ENCODE measurements at regions not wholly inside any gene's neighbourhood (a gene's known extent, or its start where the extent isn't known, plus 50 kb on each side); places are given as distances from the start of the nearest gene placed in this dataset.
A peak's percentile ranks its signal among the peaks of the same experiment; 100 is the strongest.

- peak; percentile 33 for DNase-seq
These were observed 73.4 kb upstream of the CADM2 start for GRCh38 chr3:84885199-84885882.

- DNase-seq = no peak
These were observed 66.9 kb upstream of the CADM2 start for GRCh38 chr3:84891851-84892250.

GRCh38 chr3:84893211-84893610 is 65.6 kb upstream of the CADM2 start:
- no peak for DNase-seq

- DNase-seq = no peak
These were observed 54.6 kb upstream of the CADM2 start for GRCh38 chr3:84904212-84904611.

GRCh38 chr3:84904816-84905555 is 53.8 kb upstream of the CADM2 start:
- DNase-seq = no peak

- no peak for DNase-seq
These were observed 53.3 kb upstream of the CADM2 start for GRCh38 chr3:84905556-84905920.

GRCh38 chr3:84906065-84906464 is 52.7 kb upstream of the CADM2 start:
- DNase-seq = no peak

Data from NCI-H774 (cell line).